LoVo (cell line): ENCODE measurements at regions not wholly inside any gene's neighbourhood (a gene's known extent, or its start where the extent isn't known, plus 50 kb on each side); places are given as distances from the start of the nearest gene placed in this dataset.

ENCODE experiments used
- DNase-seq: peaks from one replicate; pipeline ENCODE4 v3.0.0-alpha.2; 2016; ENCODE audit warnings: low spot score

DNA sequence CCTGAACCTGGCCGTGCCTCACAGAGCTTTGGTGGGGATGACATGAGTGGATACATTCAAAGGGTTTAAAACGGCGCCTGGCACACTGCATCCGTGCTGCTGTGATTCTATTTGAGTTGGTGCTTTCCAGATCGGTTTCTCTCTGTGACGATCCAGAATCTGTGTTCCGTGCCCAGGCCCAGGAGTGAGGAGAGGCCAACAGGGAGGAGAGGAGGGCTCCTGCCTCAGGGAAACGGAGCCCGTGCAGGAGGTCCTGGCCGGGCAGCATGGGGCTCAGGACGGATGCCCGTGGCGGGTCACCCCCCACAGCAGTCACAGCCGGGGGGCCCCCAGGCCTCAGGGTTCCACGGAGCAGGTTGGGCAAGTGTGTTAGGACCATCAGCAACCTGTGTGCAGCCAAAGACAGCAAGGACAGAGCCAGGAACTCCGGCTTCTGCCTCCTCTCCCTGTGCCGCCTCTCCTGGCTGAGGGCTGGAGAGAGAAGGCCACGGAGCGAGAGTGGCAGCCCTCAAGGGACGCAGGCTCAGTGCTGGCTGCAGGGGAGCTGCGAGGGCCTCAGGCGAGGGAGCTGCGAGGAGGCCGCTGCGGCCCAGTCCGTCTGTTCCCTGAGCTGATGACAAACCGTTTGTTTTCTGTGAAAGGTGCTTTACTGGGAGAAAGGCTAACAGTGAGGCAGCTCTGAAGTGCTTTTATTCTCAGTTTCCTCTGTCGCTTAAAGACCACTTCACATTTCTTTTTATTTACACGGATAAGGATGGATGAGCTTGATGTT lies 99.3 kb downstream of the METRNL start:
- no peak for DNase-seq

DNA sequence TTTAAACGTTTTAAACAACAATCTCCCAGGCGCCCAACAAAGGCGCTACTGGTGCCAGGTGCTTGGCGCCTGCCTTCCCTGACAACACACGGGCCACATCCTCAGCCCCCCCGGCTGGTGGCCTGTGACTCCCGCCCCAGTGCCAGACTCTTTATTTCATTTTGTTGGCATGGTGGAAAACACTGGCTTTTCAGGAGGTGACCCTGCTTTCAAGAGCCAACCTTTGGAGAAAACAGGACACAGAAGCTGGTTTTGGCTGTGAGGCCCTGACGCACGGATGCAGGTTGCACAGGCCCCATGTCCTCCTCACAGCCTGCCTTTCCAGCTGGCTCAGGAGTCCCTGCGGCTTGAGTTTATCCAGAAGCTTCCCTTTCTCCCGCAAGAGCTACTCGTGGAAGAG lies 100.0 kb downstream of the METRNL start:
- no peak for DNase-seq

DNA sequence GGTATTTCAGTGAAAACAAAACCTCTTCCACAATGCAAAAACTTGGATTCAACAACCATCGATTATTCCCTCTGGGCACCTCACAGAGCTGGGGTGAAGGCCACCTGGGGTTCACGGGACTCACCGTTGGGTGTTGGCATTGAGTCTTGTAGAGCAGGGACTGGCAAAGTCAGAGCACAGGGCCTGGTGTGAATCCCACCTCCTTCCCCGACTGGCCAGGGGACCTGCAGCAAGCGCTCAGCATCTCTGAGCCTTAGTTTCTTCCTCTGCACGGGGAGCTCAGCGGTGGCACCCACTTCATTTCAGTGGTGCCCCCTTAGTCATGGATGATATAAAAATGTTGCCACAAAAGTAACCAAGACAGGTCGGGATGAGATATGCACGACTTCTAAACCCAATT lies 100.4 kb downstream of the METRNL start:
- no peak for DNase-seq

DNA sequence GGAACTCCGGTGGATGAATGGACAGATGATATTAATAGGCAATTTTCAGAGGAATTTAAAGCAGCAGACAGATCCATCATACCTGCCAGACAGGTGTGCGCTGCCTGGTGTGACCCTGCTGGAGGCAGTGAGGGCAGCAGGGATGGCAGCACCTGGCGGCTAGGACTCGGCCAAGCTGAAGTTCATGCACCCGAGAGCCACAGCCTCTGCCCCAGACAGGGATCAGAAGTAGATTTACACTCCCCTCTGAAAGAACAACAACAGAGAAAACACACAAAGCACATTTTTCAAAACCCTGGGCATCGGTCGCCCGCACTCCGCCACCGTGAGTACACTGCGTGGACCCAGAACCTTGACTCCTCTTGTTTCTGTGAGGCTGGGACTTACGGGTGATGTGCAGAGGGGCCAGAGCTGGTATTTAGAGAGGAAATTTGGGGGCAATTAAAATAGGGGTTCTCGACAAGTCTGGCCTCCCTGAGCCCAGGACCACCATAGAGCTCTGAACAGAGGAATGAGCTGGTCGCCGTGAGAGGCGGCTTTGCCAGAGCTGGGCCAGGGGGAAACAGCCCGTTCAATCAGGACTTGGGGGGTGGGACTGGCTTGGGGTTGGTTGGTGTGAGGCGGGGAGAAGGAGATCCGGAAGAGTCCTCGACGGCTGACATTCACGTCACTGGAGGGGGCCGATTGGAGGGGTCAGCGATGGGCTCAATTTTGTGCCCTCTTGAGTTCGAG lies 101.0 kb downstream of the METRNL start:
- no peak for DNase-seq

DNA sequence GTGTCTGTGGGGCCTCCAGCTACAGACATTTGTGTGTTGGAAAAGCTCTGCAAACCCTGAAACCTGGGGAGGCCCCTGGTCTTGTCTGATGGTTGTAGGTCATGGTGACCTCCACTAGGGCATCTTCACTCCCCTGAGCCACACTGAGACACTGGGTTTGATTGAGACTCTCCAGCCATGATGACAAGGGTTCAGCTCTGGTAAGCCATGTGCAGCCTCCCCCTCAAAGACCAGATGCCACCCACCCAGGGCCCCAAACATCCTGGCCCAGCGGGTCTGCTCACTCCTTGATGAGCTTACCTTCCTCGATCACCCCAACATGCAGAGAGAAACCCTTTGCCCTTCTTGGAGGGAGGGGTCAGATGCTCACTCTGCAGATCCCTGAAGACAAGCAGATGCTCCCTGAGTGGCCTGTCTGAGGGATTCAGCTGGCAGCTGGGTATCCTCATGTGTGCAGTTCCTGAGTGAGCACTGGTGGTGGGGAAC lies 101.6 kb downstream of the METRNL start:
- DNase-seq = no peak

DNA sequence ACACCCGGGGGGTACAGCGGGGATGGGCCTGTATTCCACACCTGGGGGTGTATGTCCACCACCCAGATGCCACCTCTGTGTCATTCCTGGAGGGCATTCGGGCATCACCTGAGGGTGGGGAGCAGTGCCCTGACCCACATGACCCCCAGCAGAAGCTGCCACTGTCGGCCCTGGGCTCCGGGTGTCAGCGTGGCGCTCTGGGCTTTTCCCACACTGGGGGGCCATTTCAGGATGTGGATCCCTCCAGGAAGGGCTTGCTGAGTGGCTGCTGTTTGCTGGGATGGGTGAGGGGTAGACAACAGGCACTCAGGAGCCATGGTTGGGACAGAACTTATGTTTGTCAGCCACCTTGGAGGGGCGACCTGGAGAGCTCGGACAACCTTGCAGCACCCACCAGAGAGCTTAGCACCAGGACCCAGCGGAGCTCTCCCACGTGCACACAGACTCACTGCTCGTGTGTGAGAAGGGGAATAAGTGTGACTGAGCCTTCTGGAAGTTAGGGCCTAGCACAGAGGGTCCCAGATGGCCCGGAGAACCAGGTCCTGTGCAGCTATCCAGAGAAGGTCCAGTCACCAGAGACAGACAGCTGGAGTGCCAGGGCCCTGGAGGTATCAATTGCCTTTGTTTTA lies 102.7 kb downstream of the METRNL start:
- DNase-seq = no peak

DNA sequence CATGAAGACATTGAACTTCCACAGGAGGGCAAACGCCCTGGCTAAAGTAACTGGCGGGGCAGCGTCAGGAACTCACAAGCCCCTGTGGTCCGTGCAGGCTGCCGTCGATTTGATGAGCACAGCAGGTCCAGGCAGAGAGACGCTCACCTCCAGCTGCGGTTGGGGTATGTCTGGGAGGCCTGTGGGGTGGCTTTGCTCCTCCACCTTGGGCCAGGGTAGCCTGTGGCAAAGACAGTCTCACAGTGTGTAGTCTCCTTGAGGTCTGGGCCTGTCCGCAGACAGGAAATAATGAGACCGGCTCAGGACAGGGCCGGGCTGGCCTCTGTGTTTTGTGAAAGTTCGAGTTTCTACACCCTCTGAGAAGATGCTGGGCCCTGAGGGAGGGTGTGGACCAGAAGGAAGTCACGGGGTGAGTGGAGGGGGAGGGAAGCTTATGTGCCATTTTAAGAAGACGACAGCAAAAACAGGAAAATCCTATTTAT lies 103.3 kb downstream of the METRNL start:
- DNase-seq = no peak

DNA sequence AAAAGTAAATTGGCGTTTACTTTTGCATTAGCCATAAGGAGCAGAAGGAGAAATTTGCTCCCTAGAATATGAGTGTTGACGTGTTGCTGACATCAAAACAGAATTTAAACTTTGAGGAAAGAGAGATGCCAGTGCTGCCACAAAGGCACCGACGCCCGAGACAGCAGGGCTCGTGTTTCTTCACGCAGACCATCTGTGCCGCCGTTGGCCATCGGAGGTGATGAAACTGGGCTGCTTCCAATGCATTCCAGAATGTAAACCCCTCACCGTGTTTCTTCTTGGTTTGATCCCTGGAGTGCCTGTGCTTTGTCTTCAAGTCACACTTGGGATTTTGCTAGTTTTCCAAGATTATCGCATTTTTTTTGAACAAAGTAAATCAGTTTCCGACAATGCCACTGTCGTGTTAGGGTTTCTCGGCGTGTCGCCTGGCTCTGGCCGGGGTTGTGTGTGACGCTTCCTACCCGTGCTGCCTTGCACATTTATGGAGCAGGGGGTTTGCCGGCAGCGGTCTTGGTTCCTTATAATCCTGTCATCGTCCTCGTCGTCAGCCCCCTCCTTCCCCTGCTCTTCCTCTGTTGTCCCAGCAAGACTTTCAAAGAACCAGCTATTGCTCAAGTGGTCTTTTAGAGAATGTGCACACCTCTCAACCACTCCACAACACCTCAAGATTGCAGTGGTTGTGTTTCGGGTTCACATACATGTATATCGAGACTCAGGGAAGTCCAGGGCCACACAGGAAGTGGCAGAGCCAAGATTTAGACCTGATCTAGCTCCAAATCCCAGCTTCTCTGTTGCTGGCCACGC lies 103.9 kb downstream of the METRNL start:
- no peak for DNase-seq

DNA sequence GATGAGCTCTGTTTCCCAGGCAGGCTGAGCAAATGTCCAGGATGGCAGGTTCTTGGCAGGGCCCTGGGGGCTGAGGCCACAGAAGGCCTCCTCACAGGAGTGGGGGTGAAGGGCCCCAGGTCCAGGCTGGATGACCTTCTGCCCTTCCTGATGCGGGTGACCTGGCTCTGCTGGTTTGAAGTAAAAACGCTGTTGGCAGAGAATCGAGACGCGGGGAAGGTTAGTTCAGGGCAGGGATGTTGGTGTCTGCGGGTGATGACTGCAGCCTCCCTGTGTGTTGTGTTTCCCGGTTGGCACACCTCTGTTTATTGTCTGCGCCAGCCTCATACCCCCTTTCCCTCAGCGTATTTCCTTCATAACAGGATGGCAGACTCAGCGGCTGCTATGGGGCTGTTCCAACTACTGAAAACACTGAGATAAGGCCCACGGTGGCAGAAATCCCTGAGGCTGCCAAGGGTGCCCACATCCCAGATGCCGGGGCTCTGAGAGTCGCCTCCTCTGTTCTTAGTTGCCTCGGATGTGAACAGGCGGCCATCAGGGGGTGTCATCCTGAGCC lies 104.6 kb downstream of the METRNL start:
- DNase-seq = no peak

DNA sequence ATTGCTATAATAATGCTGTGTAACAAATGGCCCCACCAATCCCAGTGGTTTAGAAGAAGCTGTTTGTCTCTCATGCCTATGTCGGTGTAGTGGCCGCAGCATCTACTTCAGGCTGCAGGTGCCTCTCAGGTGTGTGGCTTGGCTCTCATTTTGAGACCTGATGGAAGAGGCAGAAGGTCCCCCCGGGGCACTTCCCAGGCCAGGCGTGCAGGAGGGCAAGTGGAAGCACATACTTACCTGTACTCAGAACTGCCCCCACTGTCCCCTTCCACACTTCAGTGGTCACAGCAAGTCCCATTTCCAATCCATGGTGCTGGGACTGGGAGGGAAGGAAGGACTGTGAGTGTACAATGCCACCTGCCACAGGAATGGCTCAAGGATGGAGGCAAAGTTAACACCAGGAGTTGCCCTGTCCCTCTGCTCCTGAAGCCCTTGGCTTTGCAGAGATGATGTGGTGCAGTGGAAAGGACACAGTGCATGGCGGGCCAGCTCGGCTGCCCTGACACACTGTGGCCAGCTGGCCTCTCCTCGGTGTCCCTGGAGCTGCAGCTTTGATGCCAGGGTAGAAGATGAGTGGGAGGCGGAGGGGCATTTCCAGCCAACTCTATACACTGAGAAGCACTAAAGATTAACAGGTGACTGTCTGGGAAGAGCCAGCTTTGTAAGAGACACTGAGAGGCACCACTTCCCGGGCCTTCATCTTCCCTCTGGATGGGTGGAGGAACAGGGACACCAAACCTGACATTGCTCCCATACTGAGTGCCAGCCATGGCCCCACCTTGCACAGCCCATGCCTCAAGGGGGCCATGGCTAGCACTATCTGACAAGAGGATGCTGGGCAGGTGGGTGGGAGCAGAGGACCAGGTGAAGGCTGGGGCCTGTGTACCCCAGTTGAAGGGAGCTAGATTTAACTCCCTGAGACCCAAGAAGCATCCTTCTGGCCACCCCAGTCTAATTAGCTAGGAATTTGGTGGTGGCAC lies 105.9 kb downstream of the METRNL start:
- no peak for DNase-seq

DNA sequence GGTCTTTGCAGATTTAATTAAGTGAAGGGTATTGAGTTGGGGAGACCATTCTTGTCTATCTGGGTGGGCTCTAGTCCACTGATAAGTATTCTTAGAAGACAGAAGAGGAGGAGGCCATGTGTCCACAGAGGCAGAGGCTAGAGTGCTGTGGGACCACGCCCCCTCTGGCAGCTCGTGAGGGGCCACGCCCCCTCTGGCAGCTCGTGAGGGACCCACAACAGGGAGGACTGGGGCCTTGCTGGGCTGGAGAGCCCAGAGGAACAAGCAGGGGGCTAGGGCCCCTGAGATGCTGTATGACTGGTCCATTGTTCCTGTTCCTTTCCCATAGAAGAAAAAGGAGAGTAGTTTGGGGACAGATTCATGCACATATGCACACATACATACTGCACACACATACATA lies 106.8 kb downstream of the METRNL start:
- no peak for DNase-seq

DNA sequence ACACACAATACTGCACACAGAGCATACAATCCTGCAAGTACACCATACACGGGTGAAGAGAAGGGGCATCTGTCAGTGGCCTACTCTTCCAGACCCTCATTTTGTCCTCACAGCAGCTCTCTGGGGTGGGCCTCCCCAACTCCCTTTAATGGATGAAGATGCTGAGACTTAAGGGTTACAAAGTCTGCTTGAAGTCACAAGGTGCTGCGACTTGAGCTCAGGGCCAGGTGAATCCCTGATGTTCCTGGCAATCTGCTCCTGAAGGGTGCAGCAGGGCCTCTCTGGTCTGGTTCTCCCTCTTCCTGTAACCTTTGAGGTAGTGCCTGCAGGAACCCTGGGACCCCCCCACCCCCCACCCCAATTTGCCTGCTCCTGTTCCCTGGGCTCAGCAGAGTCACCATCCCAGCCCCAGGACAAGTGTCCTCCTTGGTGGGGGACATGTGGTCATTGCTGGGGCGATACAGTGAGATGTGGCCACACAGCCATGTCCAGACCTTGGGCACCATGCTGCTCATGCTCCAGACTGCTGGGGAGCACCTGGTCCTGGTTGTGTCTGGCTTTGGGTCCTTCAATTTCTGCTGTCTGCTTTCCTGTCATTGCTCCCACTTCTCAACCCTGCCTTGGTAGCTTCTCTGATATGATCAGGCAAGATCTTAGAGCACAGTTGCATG lies 107.5 kb downstream of the METRNL start:
- no peak for DNase-seq

DNA sequence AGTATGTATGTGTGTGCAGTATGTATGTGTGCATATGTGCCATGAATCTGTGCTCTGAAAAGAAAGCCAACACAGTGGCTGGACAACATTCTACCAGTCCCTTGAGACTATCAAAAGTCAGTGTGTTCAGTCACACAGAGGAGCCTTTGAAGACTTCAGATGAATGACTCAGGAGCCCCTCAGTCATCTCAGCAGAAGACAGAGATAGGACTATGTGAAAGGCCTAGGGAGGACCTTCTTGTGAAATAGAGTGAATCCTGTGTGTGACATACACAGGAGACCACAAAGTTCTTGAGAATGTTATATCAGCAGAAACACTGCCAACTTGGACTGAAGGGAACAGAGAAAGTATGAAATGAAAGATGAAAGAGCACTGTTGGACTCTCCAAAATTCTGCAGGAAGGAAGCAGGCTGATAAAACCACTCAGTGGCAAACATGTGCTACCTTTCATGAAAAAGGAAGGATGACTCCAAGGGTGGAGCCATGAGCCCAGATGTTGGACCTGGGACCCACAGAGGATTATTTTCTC lies 108.4 kb downstream of the METRNL start:
- no peak for DNase-seq

DNA sequence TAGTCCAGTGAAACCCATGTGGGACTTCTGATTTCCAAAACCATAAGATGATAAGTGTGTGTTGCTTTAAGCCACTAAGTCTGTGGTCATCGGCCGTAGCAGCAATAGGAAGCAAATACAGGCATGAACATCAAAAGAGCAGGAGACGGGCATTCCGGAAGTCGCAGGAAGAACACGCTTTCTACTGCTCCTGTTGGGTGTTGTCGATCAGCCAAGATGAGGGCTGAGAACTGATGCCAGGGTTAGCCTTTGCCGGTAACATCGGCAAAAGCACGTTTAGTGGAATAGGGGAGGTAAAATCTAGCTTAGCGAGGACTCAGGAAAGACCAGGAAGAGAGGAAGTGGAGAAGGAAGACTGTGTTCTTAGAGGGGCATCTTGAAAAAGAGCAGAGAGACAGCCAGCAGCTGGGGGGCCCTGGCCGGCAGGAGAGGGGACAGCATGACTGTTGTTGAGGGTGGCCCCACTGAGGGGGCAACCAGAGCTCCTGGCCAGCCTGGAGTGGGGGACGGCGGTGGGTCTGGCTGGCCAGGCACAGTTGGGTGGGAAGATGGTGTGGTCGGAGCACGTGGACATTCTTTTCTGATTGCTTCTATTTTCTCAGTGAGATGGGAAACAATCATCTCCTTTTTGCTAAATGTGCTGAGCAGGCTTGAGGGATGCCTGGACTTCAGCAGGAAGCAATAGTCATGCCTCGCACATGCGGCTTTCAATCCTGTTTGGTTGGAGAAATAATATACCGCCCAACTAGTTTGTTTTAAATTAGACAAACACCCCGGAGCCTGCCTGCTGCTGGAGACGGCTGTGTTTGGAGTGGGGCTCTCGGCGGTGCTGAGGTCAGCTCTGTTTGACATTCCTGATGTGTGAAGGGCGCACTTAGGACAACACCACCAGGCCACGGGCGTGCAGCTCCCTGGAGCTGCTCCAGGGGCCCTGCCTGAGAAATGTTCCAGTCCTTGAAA lies 109.9 kb downstream of the METRNL start:
- DNase-seq = no peak

DNA sequence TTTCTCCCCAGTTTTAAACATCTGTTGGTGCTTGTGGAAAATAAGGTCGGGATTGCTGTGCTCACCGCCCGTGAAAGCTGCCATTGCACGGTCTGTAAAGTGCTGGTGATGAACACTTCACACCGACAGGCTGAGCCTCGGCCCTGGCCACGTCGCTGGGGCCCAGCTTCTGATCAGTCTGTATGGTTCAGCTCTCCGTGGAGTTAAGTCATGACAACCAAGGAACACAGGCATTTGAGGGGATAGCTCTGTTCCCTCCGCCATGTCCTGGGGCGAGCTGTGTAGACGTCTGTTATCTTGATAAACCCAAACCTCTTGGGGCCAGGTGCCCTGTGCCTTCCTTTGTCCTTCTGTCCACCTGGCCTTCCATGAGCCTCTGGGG lies 110.6 kb downstream of the METRNL start:
- no peak for DNase-seq

DNA sequence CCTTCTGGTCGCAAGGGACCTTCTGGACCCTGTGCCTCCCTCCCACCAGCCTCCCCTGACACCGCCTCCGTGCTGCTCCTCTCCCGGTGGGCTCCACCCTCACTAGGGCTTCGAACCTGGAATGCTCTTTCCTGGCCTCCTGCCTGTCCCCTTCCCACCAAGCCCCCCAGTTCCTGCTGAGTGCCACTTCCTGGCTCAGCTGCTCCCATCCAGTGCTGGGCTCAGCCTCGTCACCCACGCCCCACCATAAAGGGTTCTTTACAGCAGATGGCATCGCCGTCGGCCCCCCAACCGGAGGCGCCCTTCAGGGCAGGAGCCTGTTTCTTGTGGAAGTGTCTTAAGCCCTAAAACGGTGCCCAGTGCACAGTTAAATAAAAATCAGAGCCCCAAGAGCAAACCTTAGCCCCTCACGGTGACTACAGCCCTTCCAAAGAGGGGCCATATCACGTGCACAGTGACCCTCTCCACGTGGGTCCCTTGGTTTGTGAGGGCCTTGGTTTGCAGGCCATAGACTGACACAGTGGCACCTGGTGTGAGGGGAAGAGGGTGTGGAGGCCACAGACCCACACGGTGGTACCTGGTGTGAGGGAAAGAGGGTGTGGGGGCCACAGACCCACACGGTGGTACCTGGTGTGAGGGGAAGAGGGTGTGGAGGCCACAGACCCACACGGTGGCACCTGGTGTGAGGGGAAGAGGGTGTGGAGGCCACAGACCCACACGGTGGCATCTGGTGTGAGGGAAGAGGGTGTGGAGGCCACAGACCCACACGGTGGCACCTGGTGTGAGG lies 111.4 kb downstream of the METRNL start:
- DNase-seq = no peak

DNA sequence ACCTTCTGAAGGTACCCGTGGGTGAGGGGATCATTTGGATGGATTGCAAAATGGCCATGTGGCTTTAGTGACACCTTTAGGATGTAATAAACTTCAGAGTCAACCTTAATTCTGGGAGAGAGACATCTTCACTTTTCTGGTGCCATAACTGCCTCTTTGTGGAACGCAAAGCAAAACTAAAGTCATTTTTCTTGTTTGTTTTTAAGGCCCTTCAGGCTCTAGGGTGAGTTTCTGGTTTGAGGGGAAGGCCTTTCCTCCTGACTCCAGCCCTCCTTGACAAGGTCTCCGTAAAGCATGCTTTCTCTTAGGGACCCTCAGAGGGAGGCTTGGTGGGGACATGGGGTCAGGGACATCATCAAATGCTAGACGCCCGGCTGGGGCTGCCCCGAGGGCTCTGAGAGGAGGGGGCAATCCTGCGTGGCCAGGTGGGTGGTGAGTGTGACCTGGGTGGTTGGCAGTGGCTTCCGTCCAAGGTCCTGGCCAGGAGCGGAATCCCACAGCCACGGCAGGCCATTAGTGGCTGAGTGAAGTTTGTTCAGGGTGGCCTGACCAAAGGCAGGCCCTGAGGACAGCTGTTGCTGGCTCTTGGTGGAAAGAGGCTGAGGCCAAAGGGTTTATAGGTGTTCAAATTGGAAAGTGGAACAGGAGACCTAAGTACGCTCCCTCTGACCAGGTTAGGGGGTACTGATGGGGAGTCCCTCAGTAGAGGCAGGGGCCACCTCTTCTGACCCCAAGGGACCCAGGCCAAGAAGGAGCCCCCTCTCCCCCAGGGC lies 112.2 kb downstream of the METRNL start:
- no peak for DNase-seq
